HG02938 (cell line): ENCODE measurements at regions not wholly inside any gene's neighbourhood (a gene's known extent, or its start where the extent isn't known, plus 50 kb on each side); places are given as distances from the start of the nearest gene placed in this dataset.
A peak's percentile ranks its signal among the peaks of the same experiment; 100 is the strongest.

Experiments
- ATAC-seq: cut with Tn5 transposase; IDR thresholded peaks from one replicate; pipeline ENCODE4 v1.9.1; 2021; ENCODE audit warnings: mild to moderate bottlenecking, moderate library complexity; ENCODE audit not compliant: unreplicated experiment

DNA sequence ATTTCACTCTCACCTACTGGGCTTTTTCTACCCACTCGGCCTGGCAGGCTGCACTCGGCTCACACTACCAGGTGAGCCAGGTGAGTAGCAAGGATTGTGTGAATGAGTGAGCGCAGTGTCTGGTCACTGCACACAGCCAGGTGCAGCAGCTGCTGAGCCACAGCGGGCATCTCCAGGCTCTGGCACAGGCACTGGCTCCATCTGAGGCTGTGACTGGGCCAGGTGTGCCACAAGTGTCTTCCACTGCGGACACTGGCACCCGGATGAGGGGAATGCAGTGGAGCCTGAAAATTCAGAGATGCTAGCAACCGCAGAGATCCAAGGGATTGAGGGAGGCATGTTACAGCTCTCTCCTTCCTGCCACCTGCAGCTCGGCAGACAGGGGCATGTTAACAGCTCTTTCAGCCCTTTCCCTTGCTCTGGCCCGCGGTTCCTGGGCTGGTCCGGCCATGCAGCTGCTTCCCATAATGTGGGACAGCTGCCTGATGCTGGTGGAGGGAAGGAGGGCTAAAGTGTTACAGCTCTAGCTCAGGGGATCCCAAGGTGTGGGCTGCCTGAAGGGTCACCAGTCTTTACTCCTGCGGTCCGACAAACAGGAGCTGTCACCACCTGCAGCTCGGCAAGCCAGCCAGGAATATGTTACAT is 1038.3 kb downstream of the AMY1C start:
- ATAC-seq: no peak

DNA sequence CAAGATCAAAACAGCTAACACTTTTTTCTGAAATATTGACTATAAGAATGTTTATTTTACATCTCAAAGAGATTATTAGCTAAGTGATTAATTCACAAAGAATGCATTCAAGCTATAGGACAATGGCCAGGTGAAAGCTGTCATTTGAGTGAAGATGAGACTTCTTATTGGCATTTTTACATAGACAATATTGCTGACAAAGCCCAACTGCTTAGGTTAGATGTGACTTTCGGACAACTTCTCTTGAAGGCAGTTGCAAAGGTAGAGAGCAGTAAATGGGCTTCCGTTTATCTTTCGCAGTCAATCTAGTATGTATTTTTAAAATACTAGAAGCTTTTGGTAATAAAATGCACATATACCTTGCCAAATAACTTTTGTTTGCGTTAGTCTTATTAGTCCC is 1041.3 kb downstream of the AMY1C start:
- ATAC-seq: no peak

DNA sequence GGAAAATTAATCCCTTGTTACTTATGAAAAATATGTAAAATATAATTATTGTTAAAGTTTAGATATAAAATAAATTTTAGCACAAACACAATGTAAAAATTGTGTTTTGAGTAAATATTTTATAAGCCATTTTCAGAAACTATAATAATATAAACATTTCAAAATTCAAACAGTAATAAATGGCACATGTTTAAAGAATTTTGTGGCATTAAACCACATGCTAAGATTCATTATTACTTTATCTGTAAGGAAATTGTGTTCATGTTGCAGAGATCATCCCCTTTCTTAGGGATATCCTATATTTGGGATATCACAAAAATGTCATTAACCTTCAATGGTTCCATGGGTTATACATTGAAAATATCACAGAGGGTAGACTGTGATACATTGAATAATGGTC is 1044.3 kb downstream of the AMY1C start:
- ATAC-seq: no peak

DNA sequence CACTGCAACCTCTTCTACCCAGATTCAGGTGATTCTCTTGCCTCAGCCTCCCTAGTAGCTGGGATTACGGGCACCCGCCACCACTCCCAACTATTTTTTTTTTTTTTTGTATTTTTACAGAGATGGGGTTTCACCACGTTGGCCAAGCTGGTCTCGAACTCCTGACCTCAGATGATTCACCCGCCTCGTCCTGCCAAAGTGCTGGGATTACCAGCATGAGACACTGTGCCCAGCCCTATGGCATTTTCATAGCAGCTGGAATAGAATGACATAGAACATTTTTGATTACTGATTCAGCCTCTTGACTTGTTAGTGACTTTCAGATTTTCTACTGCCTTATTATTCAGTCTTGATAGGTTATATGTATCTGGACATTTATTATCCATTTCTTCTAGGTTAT is 1046.2 kb downstream of the AMY1C start:
- no peak for ATAC-seq

DNA sequence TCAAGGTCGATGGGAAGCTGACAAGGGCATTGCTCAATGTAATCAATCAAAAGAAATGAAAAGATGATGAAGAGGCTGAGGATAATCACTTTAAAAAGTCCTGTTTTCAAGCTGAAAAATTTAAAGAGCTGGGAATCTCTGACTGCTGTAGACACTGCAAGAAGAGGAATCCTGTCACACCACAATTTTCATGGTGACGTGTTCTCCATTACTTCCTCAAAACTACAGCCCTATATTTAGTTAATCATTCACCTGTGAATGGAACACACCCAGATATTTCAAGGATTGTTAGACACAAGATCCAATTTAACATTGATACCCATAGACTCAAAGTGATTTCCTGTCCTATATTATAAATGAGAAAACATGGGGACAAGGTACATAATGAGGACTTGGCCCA is 1048.3 kb downstream of the AMY1C start:
- no peak for ATAC-seq

DNA sequence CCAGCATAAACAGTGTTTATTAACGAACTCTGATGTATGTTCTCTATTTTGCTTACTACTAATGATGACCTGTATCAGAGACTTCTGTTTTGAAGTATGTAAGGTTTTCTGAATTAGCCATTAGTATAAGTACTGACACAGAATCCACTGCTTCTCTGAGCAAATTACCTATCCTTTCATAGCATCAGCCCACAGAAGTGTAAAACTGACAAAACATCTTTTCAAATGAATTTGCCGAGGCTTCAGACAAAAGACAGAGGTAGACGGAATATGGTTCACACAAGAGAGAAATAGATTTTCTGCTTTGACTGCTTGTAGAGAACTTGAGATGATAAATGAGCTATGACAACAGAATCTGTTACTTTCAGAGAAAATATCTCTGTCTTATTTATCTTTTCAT is 1051.6 kb downstream of the AMY1C start:
- ATAC-seq: no peak

DNA sequence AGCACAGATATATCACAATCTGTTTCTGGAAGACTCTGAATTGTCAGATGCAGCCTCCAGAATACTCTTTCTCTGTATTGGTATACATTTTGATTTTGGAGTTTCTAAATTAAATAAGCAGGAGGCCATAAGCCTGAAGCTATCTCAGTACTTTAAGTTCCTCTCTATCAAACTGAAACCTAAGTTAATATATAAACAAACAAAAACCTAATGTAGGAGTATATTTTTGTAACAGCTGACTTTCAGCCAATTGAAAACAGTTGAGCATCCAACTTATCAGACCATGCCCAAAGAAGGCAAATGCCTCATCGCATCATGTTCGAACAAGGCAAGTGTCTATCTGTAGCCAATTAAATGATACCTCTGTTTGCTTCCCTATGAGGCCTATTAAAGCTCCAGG is 1054.4 kb downstream of the AMY1C start:
- ATAC-seq: no peak

DNA sequence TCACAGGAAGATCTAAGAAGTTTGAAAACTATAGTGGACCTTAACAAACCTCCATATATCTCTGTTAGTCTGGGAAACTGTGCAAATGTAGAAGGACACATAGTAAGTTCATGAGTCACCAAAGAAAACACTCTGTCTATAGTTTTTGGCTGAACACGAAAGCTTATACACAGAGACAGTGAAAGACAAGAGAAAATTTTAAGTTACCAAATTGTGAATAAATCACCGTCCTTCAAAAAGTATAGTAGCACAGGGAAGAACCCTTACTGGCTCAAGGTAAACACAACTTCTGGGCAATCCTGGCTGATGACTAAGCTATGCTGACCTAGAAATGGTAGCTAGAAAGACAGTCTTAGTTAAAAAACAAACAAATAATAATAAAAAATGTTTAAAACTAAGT is 1057.9 kb downstream of the AMY1C start:
- no peak for ATAC-seq

DNA sequence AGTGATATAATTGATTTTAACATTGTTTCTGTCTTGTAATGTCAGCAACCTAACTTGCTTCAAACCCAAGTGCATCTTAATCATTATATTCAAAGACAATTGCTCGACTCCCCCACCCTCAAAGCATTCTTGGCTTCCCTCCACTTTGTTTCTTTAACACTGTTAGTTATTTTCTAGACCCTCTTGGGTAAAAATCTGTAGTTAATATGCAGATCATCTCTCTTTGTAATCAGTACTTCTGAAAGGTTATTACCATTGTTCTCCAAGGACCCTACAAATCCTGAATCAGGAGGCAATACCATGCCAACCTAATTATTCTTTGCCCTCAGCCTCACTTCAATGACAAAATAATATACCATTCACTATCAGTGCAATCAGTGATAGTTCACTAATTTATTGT is 1075.7 kb downstream of the AMY1C start:
- no peak for ATAC-seq

DNA sequence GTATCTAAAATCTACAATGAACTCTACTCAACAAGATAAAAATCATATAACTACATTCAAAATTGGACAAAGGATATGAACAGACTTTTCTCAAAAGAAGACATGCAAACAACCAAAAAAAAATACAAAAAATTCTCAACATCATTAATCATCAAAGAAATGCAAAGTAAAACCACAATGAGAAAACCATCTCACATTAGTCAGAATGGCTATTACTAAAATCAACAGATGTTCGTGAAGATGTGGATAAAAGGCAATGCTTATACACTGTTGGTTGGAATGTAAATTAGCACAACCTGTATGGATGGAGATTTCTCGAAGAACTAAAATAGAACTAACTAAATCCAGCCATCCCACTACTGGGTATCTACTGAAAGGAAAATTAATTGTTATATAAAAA is 1080.8 kb downstream of the AMY1C start:
- ATAC-seq: no peak

DNA sequence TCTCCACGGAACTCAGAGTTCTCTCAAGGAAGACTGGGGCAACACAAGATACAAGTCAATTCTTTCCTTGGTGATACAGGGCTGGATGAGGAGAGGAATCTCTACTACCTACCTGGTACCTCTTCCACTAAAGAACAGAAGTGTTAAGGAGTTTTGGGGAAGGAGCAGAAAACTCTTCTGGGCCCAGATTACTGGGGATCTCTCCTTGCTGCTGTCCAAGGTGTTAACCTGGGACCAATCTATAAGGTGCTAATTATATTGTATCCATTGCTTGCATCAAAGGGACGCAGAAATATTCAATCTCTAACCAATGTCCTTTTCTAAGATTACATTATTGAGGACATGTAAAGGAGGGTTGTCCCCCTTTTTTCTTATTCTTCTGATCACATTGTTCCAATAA is 1102.5 kb downstream of the AMY1C start:
- ATAC-seq: no peak

DNA sequence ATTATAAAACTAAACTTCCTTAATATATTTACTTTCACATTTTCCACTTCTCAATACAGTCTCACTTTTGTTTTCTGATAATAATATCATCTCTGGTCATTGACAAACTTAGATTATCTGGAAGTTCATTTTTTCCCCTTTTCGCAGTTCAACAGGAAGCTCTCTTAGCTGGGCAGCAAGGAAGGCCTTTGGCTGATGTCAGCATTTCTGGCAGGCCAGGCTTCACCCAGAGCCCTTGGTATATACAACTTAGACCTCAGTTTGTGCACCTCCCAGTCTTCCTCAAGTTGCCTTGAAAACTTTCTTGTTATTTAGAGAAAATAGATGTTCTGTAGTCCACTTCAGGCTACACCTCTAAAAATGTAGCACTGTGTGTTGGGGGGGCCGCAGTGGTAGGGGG is 1103.6 kb downstream of the AMY1C start:
- ATAC-seq: no peak

DNA sequence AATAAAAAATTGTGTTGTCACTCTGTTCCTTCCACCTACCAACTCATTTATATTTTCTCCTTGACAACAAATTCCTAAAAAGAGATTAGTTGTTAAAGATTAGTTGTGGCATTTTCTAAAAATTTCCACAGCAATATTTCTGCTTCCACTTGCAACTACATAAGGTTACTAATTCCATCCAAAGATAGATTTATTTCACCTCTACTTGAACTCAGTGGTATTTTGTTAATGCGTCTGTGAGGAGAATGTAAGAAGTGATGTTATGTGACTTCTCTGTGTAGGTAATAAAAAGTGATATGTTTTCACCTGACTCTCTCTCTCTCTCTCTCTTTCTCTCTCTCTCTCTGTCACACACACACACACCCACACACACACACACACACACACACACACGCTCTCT is 1104.8 kb downstream of the AMY1C start:
- no peak for ATAC-seq

DNA sequence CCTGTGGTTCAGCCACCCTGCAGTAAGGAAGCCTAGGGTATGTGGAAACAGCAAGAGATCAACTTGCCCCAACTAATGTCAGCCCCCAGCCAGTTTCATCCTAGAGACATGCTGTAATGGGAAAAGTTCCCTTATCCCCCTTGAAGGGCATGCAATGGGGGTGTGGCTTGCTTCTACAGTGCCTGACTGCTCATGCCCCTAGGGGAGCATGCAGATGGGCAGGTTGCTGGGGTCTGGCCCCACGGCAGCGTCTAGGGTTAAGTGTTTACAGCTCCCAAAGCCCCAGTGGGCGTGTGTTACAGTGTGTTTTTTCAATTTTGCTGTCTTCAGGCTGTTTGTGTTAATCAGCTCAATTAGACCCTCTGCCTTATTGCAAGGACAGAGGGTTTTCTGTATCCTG is 1105.9 kb downstream of the AMY1C start:
- ATAC-seq: no peak

DNA sequence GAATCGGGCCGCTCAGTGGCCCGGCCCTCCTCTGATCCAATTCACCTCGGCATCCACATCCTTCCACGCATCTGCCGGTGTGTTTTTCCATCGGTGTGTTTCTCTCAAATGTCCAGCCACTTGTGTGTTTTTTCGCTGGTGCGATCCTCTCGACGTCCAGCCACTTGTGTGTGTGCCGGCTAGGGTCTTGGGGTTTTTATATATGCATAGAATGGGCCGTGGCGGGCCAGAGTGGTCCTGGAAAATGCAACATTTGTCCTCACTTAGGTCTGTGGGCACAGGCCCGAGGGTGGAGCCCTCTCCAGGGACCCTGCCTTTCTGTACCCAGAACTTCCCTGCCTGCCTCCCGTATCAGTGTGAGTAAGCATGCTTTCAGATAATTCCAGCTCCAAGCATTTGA is 1106.4 kb downstream of the AMY1C start:
- no peak for ATAC-seq

DNA sequence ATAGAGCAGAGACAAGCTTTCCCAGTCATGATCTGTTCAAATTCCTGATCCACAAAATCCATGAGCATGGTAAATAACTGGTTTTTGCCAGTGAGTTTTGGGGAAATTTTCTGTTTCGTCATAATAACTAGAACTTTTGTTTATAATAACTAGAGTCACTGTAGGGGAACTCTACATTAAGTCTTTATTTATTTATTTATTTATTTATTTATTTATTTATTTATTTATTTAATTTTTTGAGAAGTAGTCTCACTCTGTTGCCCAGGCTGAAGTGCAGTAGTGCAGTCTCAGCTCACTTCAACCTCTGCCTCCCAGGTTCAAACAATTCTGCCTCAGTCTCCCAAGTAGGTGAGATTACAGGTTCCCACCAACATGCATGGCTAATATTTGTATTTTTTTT is 1106.8 kb downstream of the AMY1C start:
- ATAC-seq: no peak

DNA sequence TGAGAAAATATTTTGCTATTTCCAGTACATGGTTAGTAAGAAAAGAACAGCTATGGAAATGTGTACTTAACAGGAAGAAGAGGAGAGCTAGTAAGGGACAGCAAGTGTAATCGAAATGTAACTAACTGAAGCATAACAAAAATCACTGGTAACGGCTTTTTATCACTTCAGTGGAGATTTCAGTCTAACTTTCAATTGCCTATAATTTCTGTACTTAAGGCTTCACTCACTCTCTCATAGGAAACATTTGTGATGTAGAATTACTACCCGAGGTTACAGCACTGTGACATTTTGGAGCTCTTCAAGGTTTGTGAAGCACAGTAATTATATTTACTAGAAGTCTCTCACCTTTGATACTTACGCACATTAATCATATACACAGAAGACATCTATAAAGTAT is 1119.1 kb downstream of the AMY1C start:
- no peak for ATAC-seq

DNA sequence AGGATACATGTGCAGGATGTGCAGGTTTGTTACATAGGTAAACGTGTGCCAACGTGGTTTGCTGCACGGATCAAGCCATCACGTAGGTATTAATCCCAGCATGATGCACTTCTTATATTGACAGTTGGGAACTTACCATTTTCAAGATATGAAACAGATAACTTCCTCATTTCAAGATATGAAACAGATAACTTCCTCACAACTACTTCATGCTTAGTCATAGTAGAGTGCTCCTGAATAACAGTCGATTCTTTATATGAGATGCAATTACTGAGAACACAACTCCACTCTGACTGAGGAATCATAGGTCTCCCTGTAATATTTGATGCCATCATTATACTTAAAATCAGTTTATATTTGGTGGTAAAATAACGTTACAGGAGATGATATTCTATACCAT is 1124.3 kb downstream of the AMY1C start:
- no peak for ATAC-seq

DNA sequence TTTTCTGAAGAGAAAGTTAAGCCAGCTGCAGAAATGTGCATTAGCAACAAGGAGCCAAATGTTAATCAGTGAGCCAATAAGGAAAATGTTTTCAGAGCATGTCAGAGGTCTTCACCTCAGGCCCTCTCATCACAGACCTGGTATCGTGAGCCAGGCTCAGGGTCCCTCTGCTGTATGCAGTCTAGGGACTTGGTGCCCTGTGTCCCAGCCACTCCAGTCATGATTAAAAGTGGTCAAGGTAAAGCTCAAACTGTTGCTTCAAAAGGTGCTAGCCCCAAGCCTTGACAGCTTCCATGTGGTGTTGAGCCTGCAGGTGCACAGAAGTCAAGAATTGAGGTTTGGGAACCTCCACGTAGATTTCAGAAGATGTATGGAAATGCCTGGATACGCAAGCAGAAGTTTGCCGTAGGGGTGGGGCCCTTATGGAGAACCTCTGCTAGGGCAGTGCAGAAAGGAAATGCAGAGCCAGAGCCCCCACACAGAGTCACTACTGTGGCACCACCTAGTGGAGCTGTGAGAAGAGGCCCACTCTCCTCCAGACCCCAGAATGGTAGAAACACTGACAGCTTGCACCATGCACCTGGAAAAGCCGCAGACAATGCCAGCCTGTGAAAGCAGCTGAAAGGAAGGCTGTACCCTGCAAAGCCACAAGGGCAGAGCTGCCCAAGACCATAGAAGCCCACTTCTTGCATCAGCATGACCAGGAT is 1128.7 kb downstream of the AMY1C start:
- peak; percentile 92 for ATAC-seq

DNA sequence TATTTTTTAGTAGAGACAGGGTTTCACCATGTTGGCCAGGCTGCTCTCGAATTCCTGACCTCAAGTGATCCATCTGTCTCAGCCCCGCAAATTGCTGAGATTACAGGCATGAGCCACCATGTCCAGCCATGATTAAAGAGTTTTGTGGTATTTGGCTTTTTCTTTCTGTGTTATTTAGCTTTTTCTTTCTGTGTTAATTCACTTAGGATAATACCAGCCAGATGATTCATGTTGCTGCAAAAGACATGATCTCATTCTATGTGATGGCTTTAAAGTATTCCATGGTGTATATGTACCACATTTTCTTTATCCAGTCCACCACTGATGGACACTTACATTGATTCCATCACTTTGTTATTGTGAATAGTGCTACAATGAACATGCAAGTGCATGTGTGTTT is 1135.2 kb downstream of the AMY1C start:
- ATAC-seq: no peak

DNA sequence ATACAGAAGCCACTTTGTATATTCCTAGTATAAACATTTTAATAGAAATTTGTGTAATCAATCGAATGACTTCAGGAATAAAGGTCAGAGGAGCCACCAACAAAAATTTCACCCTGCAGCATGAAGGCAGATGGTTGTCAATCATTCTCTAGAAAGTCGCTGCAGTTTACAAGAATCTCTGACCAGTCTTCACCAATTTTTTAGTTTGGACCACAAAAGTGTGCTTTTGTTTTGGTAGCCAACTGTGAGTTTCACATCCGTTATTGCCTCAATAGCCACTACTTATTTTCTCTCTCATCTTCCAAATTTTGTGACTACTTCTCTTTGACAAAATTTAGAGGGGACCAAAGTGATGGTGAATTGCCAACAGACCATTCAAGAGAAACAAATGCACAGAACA is 1155.6 kb downstream of the AMY1C start:
- ATAC-seq: peak; percentile 63

DNA sequence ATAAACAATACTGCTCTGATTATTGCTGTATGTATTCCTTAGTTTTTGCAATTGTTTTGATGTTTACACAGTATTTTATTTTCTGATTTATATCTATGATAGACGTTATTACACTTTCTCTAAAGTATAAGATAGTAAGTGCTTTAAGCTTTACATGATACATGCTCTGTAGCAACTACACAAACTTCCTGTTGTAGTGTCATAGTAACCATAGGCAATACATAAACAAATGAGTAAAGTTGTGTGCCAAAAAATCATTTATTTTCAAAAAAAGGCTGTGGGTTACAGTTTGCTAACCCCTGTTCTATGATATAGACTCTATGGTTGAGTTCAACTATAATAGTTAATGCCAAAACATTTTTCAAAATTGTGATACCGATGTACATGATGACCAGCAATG is 1156.4 kb downstream of the AMY1C start:
- no peak for ATAC-seq

DNA sequence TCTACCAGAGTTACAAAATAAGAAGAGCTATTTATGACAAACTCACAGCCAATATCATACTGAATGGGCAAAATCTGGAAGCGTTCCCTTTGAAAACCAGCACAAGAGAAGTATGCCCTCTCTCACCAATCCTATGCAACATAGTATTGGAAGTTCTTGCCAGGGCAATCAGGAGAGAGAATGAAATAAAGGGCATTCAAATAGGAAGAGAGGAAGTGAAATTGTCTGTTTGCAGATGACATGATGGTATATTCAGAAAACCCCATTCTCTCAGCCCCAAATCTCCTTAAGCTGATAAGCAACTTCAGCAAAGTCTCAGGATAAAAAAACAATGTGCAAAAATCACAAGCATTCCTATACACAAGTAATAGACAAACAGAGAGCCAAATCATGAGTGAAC is 1169.5 kb downstream of the AMY1C start:
- no peak for ATAC-seq
